Hepatocyte (in vitro differentiated cells): ENCODE measurements at regions not wholly inside any gene's neighbourhood (a gene's known extent, or its start where the extent isn't known, plus 50 kb on each side); places are given as distances from the start of the nearest gene placed in this dataset.

Experiments
- CTCF ChIP-seq: fragments of 200-600 bp; sonication (generic); IDR thresholded peaks from 2 replicates; pipeline ENCODE4 v1.5.1; 2016; ENCODE audit warnings: antibody characterized with exemption, mild to moderate bottlenecking; ENCODE audit not compliant: poor library complexity
- EZH2 ChIP-seq: fragments of 200-600 bp; sonication (generic); IDR thresholded peaks from 2 replicates; pipeline ENCODE4 v1.6.1; 2016; ENCODE audit warnings: antibody characterized with exemption, mild to moderate bottlenecking, borderline replicate concordance

GRCh38 chrX:38999099-38999498 lies 197.8 kb downstream of the MID1IP1 start:
- TF ChIP-seq CTCF, result no peak
- TF ChIP-seq EZH2, result no peak
